ENCODE measurements at regions not wholly inside any gene's neighbourhood (a gene's known extent, or its start where the extent isn't known, plus 50 kb on each side); places are given as distances from the start of the nearest gene placed in this dataset.
"Not testable (repeated sequence)": the region's sequence is repeated elsewhere in the genome, so short reads cannot be mapped to it uniquely, and the experiment has no call there.

DNA sequence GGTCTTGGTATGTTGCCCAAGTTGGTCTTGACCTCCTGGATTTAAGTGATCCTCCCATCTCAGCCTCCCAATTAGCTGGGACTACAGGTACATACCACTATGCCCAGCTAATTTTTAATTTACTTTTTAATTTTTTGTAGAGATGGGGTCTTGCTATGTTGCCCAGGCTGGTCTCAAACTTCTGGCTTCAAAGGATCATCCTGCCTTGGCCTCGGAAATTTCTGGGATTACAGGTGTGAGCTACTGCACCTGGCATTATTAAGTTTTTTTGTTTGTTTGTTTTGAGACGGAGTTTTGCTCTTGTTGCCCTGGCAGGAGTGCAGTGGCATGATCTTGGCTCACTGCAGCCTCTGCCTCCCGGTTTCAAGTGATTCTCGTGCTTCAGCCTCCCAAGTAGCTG, 195.7 kb upstream of the HAAO start:
- not testable (repeated sequence) for TF ChIP-seq POLR2A (IDR thresholded peaks at IDR 0.05; ENCODE audit: low read depth, low read length); POLR2AphosphoS5 (IDR thresholded peaks at IDR 0.05; ENCODE audit: low read depth, low read length); TAF1 (IDR thresholded peaks at IDR 0.05; ENCODE audit: low read depth, low read length); PAX5 (IDR thresholded peaks at IDR 0.05; ENCODE audit: insufficient read depth, low read length, severe bottlenecking); SPI1 (IDR thresholded peaks at IDR 0.05; ENCODE audit: low read depth, low read length); POU2F2 (IDR thresholded peaks at IDR 0.05; ENCODE audit: low read depth, low read length)
